ENCODE measurements at regions not wholly inside any gene's neighbourhood (a gene's known extent, or its start where the extent isn't known, plus 50 kb on each side); places are given as distances from the start of the nearest gene placed in this dataset.

- DNase-seq: no peak
Measured at GRCh38 chr4:11606078-11606477, 177.4 kb upstream of the HS3ST1 start.

GRCh38 chr4:11605597-11605996 lies 176.9 kb upstream of the HS3ST1 start:
- no peak for DNase-seq

GRCh38 chr4:11604821-11605220 lies 176.1 kb upstream of the HS3ST1 start:
- DNase-seq: no peak

GRCh38 chr4:11603591-11604194 lies 175.0 kb upstream of the HS3ST1 start:
- no peak for DNase-seq

- DNase-seq: no peak
Measured at GRCh38 chr4:11602606-11603340, 174.1 kb upstream of the HS3ST1 start.

GRCh38 chr4:11599064-11599463 lies 170.4 kb upstream of the HS3ST1 start:
- no peak for DNase-seq

GRCh38 chr4:11598591-11598990 lies 169.9 kb upstream of the HS3ST1 start:
- DNase-seq: no peak

- no peak for DNase-seq
Measured at GRCh38 chr4:11597506-11597905, 168.8 kb upstream of the HS3ST1 start.

GRCh38 chr4:11596989-11597388 lies 168.3 kb upstream of the HS3ST1 start:
- no peak for DNase-seq

GRCh38 chr4:11593576-11594116 lies 165.0 kb upstream of the HS3ST1 start:
- no peak for DNase-seq

GRCh38 chr4:11592276-11592675 lies 163.6 kb upstream of the HS3ST1 start:
- DNase-seq: no peak

- no peak for DNase-seq
Measured at GRCh38 chr4:11590132-11590531, 161.4 kb upstream of the HS3ST1 start.

- DNase-seq: no peak
Measured at GRCh38 chr4:11589676-11590075, 161.0 kb upstream of the HS3ST1 start.

- DNase-seq: no peak
Measured at GRCh38 chr4:11587797-11588196, 159.1 kb upstream of the HS3ST1 start.

GRCh38 chr4:11585506-11585905 lies 156.8 kb upstream of the HS3ST1 start:
- no peak for DNase-seq

GRCh38 chr4:11568511-11568910 lies 139.8 kb upstream of the HS3ST1 start:
- DNase-seq: no peak

- DNase-seq: no peak
Measured at GRCh38 chr4:11566444-11567022, 137.8 kb upstream of the HS3ST1 start.

- DNase-seq: no peak
Measured at GRCh38 chr4:11565899-11566298, 137.2 kb upstream of the HS3ST1 start.

- no peak for DNase-seq
Measured at GRCh38 chr4:11565213-11565612, 136.5 kb upstream of the HS3ST1 start.

- DNase-seq: no peak
Measured at GRCh38 chr4:11564021-11564420, 135.3 kb upstream of the HS3ST1 start.

- no peak for DNase-seq
Measured at GRCh38 chr4:11549525-11549924, 120.8 kb upstream of the HS3ST1 start.

GRCh38 chr4:11548597-11549082 lies 119.9 kb upstream of the HS3ST1 start:
- DNase-seq: no peak

- DNase-seq: no peak
Measured at GRCh38 chr4:11546391-11547175, 117.9 kb upstream of the HS3ST1 start.
